ENCODE measurements at regions not wholly inside any gene's neighbourhood (a gene's known extent, or its start where the extent isn't known, plus 50 kb on each side); places are given as distances from the start of the nearest gene placed in this dataset.

- ChIA-PET POLR2A (no interaction called here), CTCF (no interaction called here)
Measured at GRCh38 chr3:150180334-150180733, 209.6 kb upstream of the PFN2 start.

GRCh38 chr3:150179330-150179729, 208.6 kb upstream of the PFN2 start:
- ATAC-seq (no peak), DNase-seq (ENCODE audit: low read depth, low spot score) (no peak)
- Histone ChIP-seq H3K4me3 (replicated peaks in 1 of 2; ENCODE audit: low read depth in 1 of 2, low read length in 2 of 2) (no peak overlapping the region), H4K20me1 (ENCODE audit: insufficient read depth) (no peaks in the 10 kb centered on the region), H2AFZ (ENCODE audit: low read depth, low read length, poor library complexity, severe bottlenecking) (no peak overlapping the region), H3K27me3 (ENCODE audit: insufficient read depth, low read length) (no peaks in the 10 kb centered on the region), H3K9me3 (ENCODE audit: control insufficient read depth in 1 of 2, insufficient read depth in 1 of 2, low read depth in 1 of 2, low read length in 2 of 2) (no peaks in the 10 kb centered on the region), H3K9ac (ENCODE audit: low read length) (no peak overlapping the region), H3K9me2 (ENCODE audit: insufficient read depth) (no peaks in the 10 kb centered on the region), H3K27ac (ENCODE audit: low read depth, low read length) (no peak overlapping the region), H3K36me3 (ENCODE audit: control insufficient read depth in 1 of 2, insufficient read depth in 2 of 2, low read length in 2 of 2) (no peaks in the 10 kb centered on the region), H3K4me2 (ENCODE audit: low read length) (no peak overlapping the region), H3K79me2 (ENCODE audit: insufficient read depth, low read length) (no peaks in the 10 kb centered on the region), H3K4me1 (ENCODE audit: control insufficient read depth in 1 of 2, insufficient read depth in 2 of 2, low read length in 2 of 2) (peaks cover 0 to 8% of the 10 kb centered on the region in 2 experiments; a peak in 2 of 4 replicates)
- RAD21 ChIA-PET (ENCODE audit: low non-redundant PET in 1 of 2, low total read pairs in 2 of 2, uncharacterized antibody in 2 of 2, unreplicated experiment in 2 of 2) = interaction anchor here in 1 of 2 experiments (1.1 kb wide), 1 partner anchor 212 kb away, joined by 3 read pairs; no protein-coding TSS in a partner anchor
- BruUV-seq (replicated peaks) = no TSS peak
- intact Hi-C loops (cut with micrococcal nuclease) = no loop called here
- POLR2A ChIA-PET = no interaction called here
- TF ChIP-seq SIN3A (IDR thresholded peaks at IDR 0.05; ENCODE audit: low read depth) (no peak), RAD21 (IDR thresholded peaks at IDR 0.05; ENCODE audit: low read depth) (no peak), ZFX (IDR thresholded peaks at IDR 0.05) (no peak), EZH2phosphoT487 (IDR thresholded peaks at IDR 0.05; ENCODE audit: borderline replicate concordance) (no peak), SRF (IDR thresholded peaks at IDR 0.05; ENCODE audit: low read depth) (no peak), FOSL1 (IDR thresholded peaks at IDR 0.05; ENCODE audit: low read depth) (no peak), TCF7L2 (IDR thresholded peaks at IDR 0.05; ENCODE audit: borderline replicate concordance, extremely low read depth, insufficient read depth, insufficient read length) (no peak), ZBTB33 (IDR thresholded peaks at IDR 0.05; ENCODE audit: extremely low read depth, insufficient replicate concordance, low read length) (no peak), CBX3 (IDR thresholded peaks at IDR 0.05; ENCODE audit: low read depth) (no peak), CTCF (IDR thresholded peaks at IDR 0.05 in 2 of 3, conservative IDR thresholded peaks at IDR 0.05 in 1 of 3; ENCODE audit: borderline replicate concordance in 1 of 3, insufficient read depth in 1 of 3, low read depth in 2 of 3, low read length in 2 of 3) (no peak), EGR1 (IDR thresholded peaks at IDR 0.05; ENCODE audit: low read depth) (no peak), EZH2 (IDR thresholded peaks at IDR 0.05) (no peak), ELF1 (IDR thresholded peaks at IDR 0.05; ENCODE audit: borderline replicate concordance, low read depth) (no peak)
- CTCF ChIA-PET = no interaction called here

More at GRCh38 chr3:150180334-150180733, 209.6 kb upstream of the PFN2 start:
- no peak overlapping the region for H3K4me2 ChIP-seq (ENCODE audit: low read length)
- no peaks in the 10 kb centered on the region for H3K9me2 ChIP-seq (ENCODE audit: insufficient read depth)
- no peak overlapping the region for H3K9ac ChIP-seq (ENCODE audit: low read length)
- no peaks in the 10 kb centered on the region for H3K36me3 ChIP-seq (ENCODE audit: control insufficient read depth in 1 of 2, insufficient read depth in 2 of 2, low read length in 2 of 2)
- H3K79me2 ChIP-seq (ENCODE audit: insufficient read depth, low read length) = no peaks in the 10 kb centered on the region
- peaks cover 5 to 15% of the 10 kb centered on the region in 2 experiments; a peak in 3 of 4 replicates for H3K4me1 ChIP-seq (ENCODE audit: control insufficient read depth in 1 of 2, insufficient read depth in 2 of 2, low read length in 2 of 2)
- H3K27ac ChIP-seq (ENCODE audit: low read depth, low read length) = no peak overlapping the region
- H3K9me3 ChIP-seq (ENCODE audit: control insufficient read depth in 1 of 2, insufficient read depth in 1 of 2, low read depth in 1 of 2, low read length in 2 of 2) = no peaks in the 10 kb centered on the region
- no TSS peak for BruUV-seq (replicated peaks)
- intact Hi-C loops (cut with micrococcal nuclease) = no loop called here
- H2AFZ ChIP-seq (ENCODE audit: low read depth, low read length, poor library complexity, severe bottlenecking) = no peak overlapping the region
- RAD21 ChIA-PET (ENCODE audit: low non-redundant PET in 1 of 2, low total read pairs in 2 of 2, uncharacterized antibody in 2 of 2, unreplicated experiment in 2 of 2) = no interaction called here
- H3K27me3 ChIP-seq (ENCODE audit: insufficient read depth, low read length) = no peaks in the 10 kb centered on the region
- DNase-seq (ENCODE audit: low read depth, low spot score) = no peak
- no peaks in the 10 kb centered on the region for H4K20me1 ChIP-seq (ENCODE audit: insufficient read depth)
- no peak for ATAC-seq
- no peak overlapping the region for H3K4me3 ChIP-seq (replicated peaks in 1 of 2; ENCODE audit: low read depth in 1 of 2, low read length in 2 of 2)
- TF ChIP-seq EZH2 (IDR thresholded peaks at IDR 0.05) = no peak
- TF ChIP-seq, protein P1, sequence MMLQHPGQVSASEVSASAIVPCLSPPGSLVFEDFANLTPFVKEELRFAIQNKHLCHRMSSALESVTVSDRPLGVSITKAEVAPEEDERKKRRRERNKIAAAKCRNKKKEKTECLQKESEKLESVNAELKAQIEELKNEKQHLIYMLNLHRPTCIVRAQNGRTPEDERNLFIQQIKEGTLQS (IDR thresholded peaks at IDR 0.05) = no peak
- TF ChIP-seq EZH2phosphoT487 (IDR thresholded peaks at IDR 0.05; ENCODE audit: borderline replicate concordance) = no peak
- TF ChIP-seq CBX3 (IDR thresholded peaks at IDR 0.05; ENCODE audit: low read depth) = no peak
- TF ChIP-seq JUND (IDR thresholded peaks at IDR 0.05) = no peak

Data from HCT116 (cell line).